CD4-positive, CD25-positive, alpha-beta regulatory T cell (primary cell): ENCODE measurements at regions not wholly inside any gene's neighbourhood (a gene's known extent, or its start where the extent isn't known, plus 50 kb on each side); places are given as distances from the start of the nearest gene placed in this dataset.
"Not testable (repeated sequence)": the region's sequence is repeated elsewhere in the genome, so short reads cannot be mapped to it uniquely, and the experiment has no call there.

Experiments used
- ATAC-seq, 2 donors: fragments of 150-1000 bp; cut with Tn5 transposase; one replicate each; pipeline ENCODE4 v1.10.0; 2021; ENCODE audit warnings: low read depth in 2 of 2, moderate number of reproducible peaks in 2 of 2, moderate library complexity in 1 of 2
- DNase-seq, 3 donors: peaks; one replicate each; pipeline versions ENCODE4 v3.0.0 to v3.0.0-alpha.2; 2012 to 2022; ENCODE audit warnings: mixed read lengths in 1 of 3
- H3K27ac ChIP-seq: one replicate; pipeline ENCODE4 v1.7.0; 2013; ENCODE audit warnings: mild to moderate bottlenecking, low read length; ENCODE audit not compliant: insufficient read depth, poor library complexity, severe bottlenecking
- H3K27me3 ChIP-seq: one replicate; pipeline ENCODE4 v1.7.0; 2013; ENCODE audit warnings: low read length; ENCODE audit not compliant: control insufficient read depth, insufficient read depth
- H3K36me3 ChIP-seq: one replicate; pipeline ENCODE4 v1.7.0; 2013; ENCODE audit warnings: mild to moderate bottlenecking, low read length, moderate library complexity; ENCODE audit not compliant: control insufficient read depth, insufficient read depth
- H3K4me1 ChIP-seq: 2 replicates; pipeline ENCODE4 v1.7.0; 2013; ENCODE audit warnings: mild to moderate bottlenecking, low read length; ENCODE audit not compliant: insufficient read depth, control insufficient read depth, poor library complexity, severe bottlenecking
- H3K4me3 ChIP-seq: one replicate; pipeline ENCODE4 v1.7.0; 2013; ENCODE audit warnings: low read depth, mild to moderate bottlenecking, low read length, moderate library complexity
- H3K9me3 ChIP-seq, 2 experiments: 1 replicate in 1 of 2; 2 replicates in 1 of 2; pipeline ENCODE4 v1.7.0; 2013; ENCODE audit warnings: low read length in 2 of 2, mild to moderate bottlenecking in 1 of 2, moderate library complexity in 1 of 2; ENCODE audit not compliant: control insufficient read depth in 2 of 2
- H3K27ac Mint-ChIP-seq, 3 donors: one replicate each; pipeline ENCODE4 v1.8.0; 2020 to 2022; ENCODE audit warnings: mild to moderate bottlenecking in 3 of 3, mixed read lengths in 3 of 3, moderate library complexity in 2 of 3
- H3K27me3 Mint-ChIP-seq: one replicate; pipeline ENCODE4 v1.8.0; 2022; ENCODE audit warnings: mild to moderate bottlenecking, mixed read lengths
- H3K36me3 Mint-ChIP-seq: one replicate; pipeline ENCODE4 v1.8.0; 2020; ENCODE audit warnings: mixed read lengths
- H3K4me1 Mint-ChIP-seq, 4 donors: one replicate each; pipeline ENCODE4 v1.8.0; 2020 to 2022; ENCODE audit warnings: mixed read lengths in 4 of 4, mild to moderate bottlenecking in 1 of 4
- H3K4me3 Mint-ChIP-seq, 4 donors: one replicate each; pipeline ENCODE4 v1.8.0; 2020 to 2022; ENCODE audit warnings: mild to moderate bottlenecking in 4 of 4, mixed read lengths in 4 of 4, moderate library complexity in 3 of 4
- H3K9me3 Mint-ChIP-seq, 7 donors: one replicate each; pipeline ENCODE4 v1.8.0; 2020 to 2022; ENCODE audit warnings: mixed read lengths in 7 of 7, mild to moderate bottlenecking in 3 of 7, moderate library complexity in 2 of 7

- Histone ChIP-seq H3K36me3 (no peaks in the 10 kb centered on the region), H3K4me3 (no peak overlapping the region), H3K27me3 (no peaks in the 10 kb centered on the region), H3K4me1 (no peaks in the 10 kb centered on the region), H3K27ac (no peak overlapping the region), H3K9me3 (no peaks in the 10 kb centered on the region)
- Mint-ChIP-seq H3K9me3 (peaks cover 3 to 15% (median 9%) of the 10 kb centered on the region in 7 donors), H3K36me3 (no peaks in the 10 kb centered on the region), H3K4me3 (no peak overlapping the region), H3K27me3 (no peaks in the 10 kb centered on the region), H3K4me1 (no peaks in the 10 kb centered on the region), H3K27ac (no peak overlapping the region)
- ATAC-seq (no peak), DNase-seq (no peak)
These were observed 1314.5 kb downstream of the XPNPEP1 start for GRCh38 chr10:108608860-108609259.

- H3K27me3 Mint-ChIP-seq: no peaks in the 10 kb centered on the region
- H3K27me3 ChIP-seq: no peaks in the 10 kb centered on the region
- peaks cover 0 to 20% (median 2%) of the 10 kb centered on the region in 7 donors for H3K9me3 Mint-ChIP-seq
- H3K36me3 Mint-ChIP-seq: no peaks in the 10 kb centered on the region
- H3K9me3 ChIP-seq: no peaks in the 10 kb centered on the region
- no peak overlapping the region for H3K4me3 Mint-ChIP-seq
- H3K27ac Mint-ChIP-seq: no peak overlapping the region
- DNase-seq (no peak), ATAC-seq (no peak)
- H3K36me3 ChIP-seq: no peaks in the 10 kb centered on the region
- no peak overlapping the region for H3K27ac ChIP-seq
- no peak overlapping the region for H3K4me3 ChIP-seq
- H3K4me1 ChIP-seq: no peaks in the 10 kb centered on the region
- no peaks in the 10 kb centered on the region for H3K4me1 Mint-ChIP-seq
These were observed 1321.5 kb downstream of the XPNPEP1 start for GRCh38 chr10:108601851-108602250.

DNA sequence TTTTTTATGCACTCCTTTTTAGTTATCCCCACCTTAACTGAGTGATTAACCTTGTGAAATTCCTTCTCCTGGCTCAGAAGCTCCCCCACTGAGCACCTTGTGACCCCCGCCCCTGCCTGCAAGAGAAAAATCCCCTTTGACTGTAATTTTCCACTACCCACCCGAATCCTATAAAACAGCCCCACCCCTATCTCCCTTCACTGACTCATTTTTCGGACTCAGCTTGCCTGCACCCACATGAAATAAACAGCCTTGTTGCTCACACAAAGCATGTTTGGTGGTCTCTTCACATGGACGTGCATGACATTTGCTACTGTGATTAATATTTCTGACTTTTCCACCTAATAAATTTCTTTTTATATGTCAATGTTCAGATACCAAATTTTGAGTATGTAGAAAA lies 1322.8 kb downstream of the XPNPEP1 start:
- not testable (repeated sequence) for H3K27ac Mint-ChIP-seq, H3K4me3 Mint-ChIP-seq, H3K27me3 Mint-ChIP-seq, H3K36me3 Mint-ChIP-seq, H3K27ac ChIP-seq, H3K4me3 ChIP-seq, H3K4me1 Mint-ChIP-seq, H3K36me3 ChIP-seq, H3K9me3 ChIP-seq, DNase-seq, H3K4me1 ChIP-seq, H3K27me3 ChIP-seq, ATAC-seq
- H3K9me3 Mint-ChIP-seq: peaks cover 0 to 20% (median 2%) of the 10 kb centered on the region in 7 donors

DNA sequence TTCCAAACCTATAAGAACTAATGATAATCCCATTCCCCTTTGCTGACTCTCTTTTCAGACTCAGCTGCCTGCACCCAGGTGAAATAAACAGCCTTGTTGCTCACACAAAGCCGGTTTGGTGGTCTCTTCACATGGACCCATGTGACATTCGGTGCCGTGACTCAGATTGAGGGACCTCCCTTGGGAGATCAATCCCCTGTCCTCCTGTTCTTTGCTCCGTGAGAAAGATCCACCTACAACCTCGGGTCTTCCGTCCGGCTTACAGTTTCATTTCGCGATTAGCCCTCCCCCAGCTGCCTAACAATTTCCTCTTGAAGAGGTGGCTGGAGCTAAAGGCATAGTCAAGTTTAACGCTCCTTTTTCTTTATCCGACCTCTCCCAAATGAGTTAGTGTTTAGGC lies 1324.0 kb downstream of the XPNPEP1 start:
- not testable (repeated sequence) for H3K36me3 ChIP-seq, H3K4me3 ChIP-seq, H3K4me1 ChIP-seq, H3K27me3 ChIP-seq, H3K36me3 Mint-ChIP-seq, DNase-seq, H3K4me1 Mint-ChIP-seq, ATAC-seq, H3K27me3 Mint-ChIP-seq, H3K9me3 ChIP-seq, H3K27ac Mint-ChIP-seq, H3K27ac ChIP-seq
- peaks cover 0 to 20% (median 1%) of the 10 kb centered on the region in 7 donors for H3K9me3 Mint-ChIP-seq
- peak overlapping the region in 1 of 4 donors; percentile 9 for H3K4me3 Mint-ChIP-seq

GRCh38 chr10:108598831-108599230 lies 1324.5 kb downstream of the XPNPEP1 start:
- H3K9me3 Mint-ChIP-seq: peaks cover 0 to 20% (median 1%) of the 10 kb centered on the region in 7 donors
- no peaks in the 10 kb centered on the region for H3K4me1 Mint-ChIP-seq
- H3K27ac ChIP-seq: no peak overlapping the region
- no peak overlapping the region for H3K27ac Mint-ChIP-seq
- no peaks in the 10 kb centered on the region for H3K27me3 Mint-ChIP-seq
- H3K4me1 ChIP-seq: no peaks in the 10 kb centered on the region
- H3K27me3 ChIP-seq: no peaks in the 10 kb centered on the region
- H3K36me3 ChIP-seq: no peaks in the 10 kb centered on the region
- no peaks in the 10 kb centered on the region for H3K36me3 Mint-ChIP-seq
- ATAC-seq: no peak
- no peak for DNase-seq
- no peak overlapping the region for H3K4me3 ChIP-seq
- H3K4me3 Mint-ChIP-seq: no peak overlapping the region
- no peaks in the 10 kb centered on the region for H3K9me3 ChIP-seq

- DNase-seq (no peak), ATAC-seq (no peak)
- no peak overlapping the region for H3K4me3 ChIP-seq
- no peaks in the 10 kb centered on the region for H3K4me1 Mint-ChIP-seq
- no peak overlapping the region for H3K4me3 Mint-ChIP-seq
- H3K9me3 ChIP-seq: no peaks in the 10 kb centered on the region
- no peaks in the 10 kb centered on the region for H3K4me1 ChIP-seq
- H3K27ac ChIP-seq: no peak overlapping the region
- H3K27me3 Mint-ChIP-seq: no peaks in the 10 kb centered on the region
- no peaks in the 10 kb centered on the region for H3K36me3 ChIP-seq
- H3K27ac Mint-ChIP-seq: no peak overlapping the region
- peaks cover 0 to 17% (median 1%) of the 10 kb centered on the region in 7 donors for H3K9me3 Mint-ChIP-seq
- no peaks in the 10 kb centered on the region for H3K27me3 ChIP-seq
- no peaks in the 10 kb centered on the region for H3K36me3 Mint-ChIP-seq
These were observed 1325.0 kb downstream of the XPNPEP1 start for GRCh38 chr10:108598320-108598695.

GRCh38 chr10:108597657-108598319 lies 1325.5 kb downstream of the XPNPEP1 start:
- no peaks in the 10 kb centered on the region for H3K27me3 Mint-ChIP-seq
- Histone ChIP-seq H3K4me3 (no peak overlapping the region), H3K36me3 (no peaks in the 10 kb centered on the region), H3K9me3 (no peaks in the 10 kb centered on the region), H3K4me1 (no peaks in the 10 kb centered on the region), H3K27me3 (no peaks in the 10 kb centered on the region), H3K27ac (no peak overlapping the region)
- DNase-seq (no peak), ATAC-seq (no peak)
- H3K36me3 Mint-ChIP-seq: no peaks in the 10 kb centered on the region
- H3K4me1 Mint-ChIP-seq: no peaks in the 10 kb centered on the region
- H3K9me3 Mint-ChIP-seq: peaks cover 0 to 17% (median 1%) of the 10 kb centered on the region in 7 donors
- H3K4me3 Mint-ChIP-seq: no peak overlapping the region
- H3K27ac Mint-ChIP-seq: no peak overlapping the region

DNA sequence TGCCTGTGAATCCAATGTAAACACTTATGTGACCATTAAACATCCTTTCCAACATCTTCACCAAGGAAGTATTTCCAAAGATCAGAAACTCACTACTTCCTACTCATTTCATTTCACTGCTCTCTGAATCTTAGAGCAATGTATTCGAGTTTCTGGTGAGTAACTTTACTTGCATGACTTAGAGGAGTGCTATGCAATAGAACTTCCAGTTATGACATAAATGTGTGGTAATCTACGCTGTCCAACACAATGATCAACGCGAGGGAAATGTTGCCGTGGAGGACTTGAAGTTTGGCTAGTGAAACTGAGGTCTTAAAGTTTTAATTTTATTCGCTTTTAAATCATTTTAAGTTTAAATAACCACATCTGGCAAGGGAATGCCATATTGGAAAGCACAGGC lies 1326.3 kb downstream of the XPNPEP1 start:
- no peaks in the 10 kb centered on the region for H3K27me3 Mint-ChIP-seq
- Histone ChIP-seq H3K27ac (no peak overlapping the region), H3K9me3 (no peaks in the 10 kb centered on the region), H3K4me3 (no peak overlapping the region), H3K4me1 (no peaks in the 10 kb centered on the region), H3K27me3 (no peaks in the 10 kb centered on the region), H3K36me3 (no peaks in the 10 kb centered on the region)
- DNase-seq (no peak), ATAC-seq (no peak)
- no peaks in the 10 kb centered on the region for H3K36me3 Mint-ChIP-seq
- no peak overlapping the region for H3K27ac Mint-ChIP-seq
- H3K9me3 Mint-ChIP-seq: peaks cover 0 to 17% (median 1%) of the 10 kb centered on the region in 7 donors
- no peak overlapping the region for H3K4me3 Mint-ChIP-seq
- no peaks in the 10 kb centered on the region for H3K4me1 Mint-ChIP-seq
